IMR-90 (cell line): ENCODE measurements at regions not wholly inside any gene's neighbourhood (a gene's known extent, or its start where the extent isn't known, plus 50 kb on each side); places are given as distances from the start of the nearest gene placed in this dataset.

ENCODE experiments used
- ATAC-seq: fragments of 200-7000 bp; cut with Tn5 transposase; 2 replicates; pipeline ENCODE4 v1.9.1; 2020; ENCODE audit warnings: low read depth, mild to moderate bottlenecking, moderate library complexity
- BruUV-seq: library from RNA; stranded (reverse); fragments of 400-500 nt; replicated peaks from 2 replicates; lab custom pipeline; 2021; lab: Mats Ljungman, UMichigan
- CTCF ChIA-PET: fragments of 300-600 bp; formaldehyde crosslinking; extraction: SDS; loops from one replicate; lab custom pipeline; 2021; ENCODE audit warnings: antibody characterized with exemption; lab: Yijun Ruan, JAX
- POLR2A ChIA-PET: fragments of 300-600 bp; sonication (Branson Sonifier 250); formaldehyde crosslinking; loops from one replicate; lab custom pipeline; 2022; ENCODE audit warnings: antibody characterized with exemption; ENCODE audit not compliant: unreplicated experiment; lab: Charles Lee
- DNase-seq: peaks from one replicate; pipeline ENCODE4 v3.0.0; 2013
- H2AFZ ChIP-seq: replicated peaks from 2 replicates; pipeline ENCODE3; 2013; ENCODE audit warnings: low read length, mild to moderate bottlenecking; ENCODE audit not compliant: poor library complexity
- H2AK5ac ChIP-seq: 2 replicates; pipeline ENCODE4 v1.6.1; 2013; ENCODE audit warnings: low read depth, low read length, inconsistent platforms
- H2AK9ac ChIP-seq: replicated peaks from 2 replicates; pipeline ENCODE3; 2013; ENCODE audit warnings: mild to moderate bottlenecking, low read depth, low read length, moderate library complexity; ENCODE audit not compliant: poor library complexity
- H2BK120ac ChIP-seq: 2 replicates; pipeline ENCODE4 v1.6.1; 2013; ENCODE audit warnings: low read depth, low read length, inconsistent platforms
- H2BK15ac ChIP-seq: 3 replicates; pipeline ENCODE4 v1.6.1; 2013; ENCODE audit warnings: low read depth, low read length, inconsistent platforms
- H2BK20ac ChIP-seq: 2 replicates; pipeline ENCODE4 v1.6.1; 2013; ENCODE audit warnings: low read depth, mild to moderate bottlenecking, inconsistent platforms, low read length, moderate library complexity
- H2BK5ac ChIP-seq: 2 replicates; pipeline ENCODE4 v1.6.1; 2013; ENCODE audit warnings: mild to moderate bottlenecking, low read depth, low read length, inconsistent platforms; ENCODE audit not compliant: poor library complexity, severe bottlenecking
- H3K14ac ChIP-seq: replicated peaks from 2 replicates; pipeline ENCODE4 v1.6.1; 2013; ENCODE audit warnings: low read depth, low read length, inconsistent platforms
- H3K18ac ChIP-seq: 2 replicates; pipeline ENCODE4 v1.6.1; 2013; ENCODE audit warnings: low read depth, low read length, control low read depth
- H3K23ac ChIP-seq: 2 replicates; pipeline ENCODE4 v1.6.1; 2013; ENCODE audit warnings: low read depth, low read length, inconsistent platforms
- H3K27ac ChIP-seq: 2 replicates; pipeline ENCODE4 v1.5.1; 2013; ENCODE audit warnings: mild to moderate bottlenecking, control low read depth, low read length; ENCODE audit not compliant: insufficient read depth
- H3K27me3 ChIP-seq: 2 replicates; pipeline ENCODE4 v1.6.1; 2013; ENCODE audit warnings: low read length; ENCODE audit not compliant: control insufficient read depth, insufficient read depth
- H3K36me3 ChIP-seq: 2 replicates; pipeline ENCODE4 v1.6.1; 2013; ENCODE audit warnings: low read length, mixed read lengths; ENCODE audit not compliant: control insufficient read depth, insufficient read depth
- H3K4ac ChIP-seq: 2 replicates; pipeline ENCODE4 v1.6.1; 2013; ENCODE audit warnings: low read depth, low read length, inconsistent platforms
- H3K4me1 ChIP-seq: 2 replicates; pipeline ENCODE4 v1.6.1; 2013; ENCODE audit warnings: low read length, mixed read lengths; ENCODE audit not compliant: control insufficient read depth, insufficient read depth
- H3K4me2 ChIP-seq: 2 replicates; pipeline ENCODE4 v1.6.1; 2013; ENCODE audit warnings: low read depth, mild to moderate bottlenecking, control low read depth, low read length, moderate library complexity
- H3K4me3 ChIP-seq: 2 replicates; pipeline ENCODE4 v1.5.1; 2013; ENCODE audit warnings: low read depth, mild to moderate bottlenecking, control low read depth, low read length, moderate library complexity; ENCODE audit not compliant: insufficient read depth
- H3K56ac ChIP-seq: 2 replicates; pipeline ENCODE4 v1.6.1; 2013; ENCODE audit warnings: low read length, inconsistent platforms; ENCODE audit not compliant: insufficient read depth; ENCODE audit errors: extremely low read depth
- H3K79me1 ChIP-seq, 2 experiments: 2 replicates each; pipeline ENCODE4 v1.6.1; 2013; ENCODE audit warnings: low read length in 2 of 2, inconsistent platforms in 1 of 2, low read depth in 1 of 2
- H3K9ac ChIP-seq: 2 replicates; pipeline ENCODE4 v1.6.1; 2013; ENCODE audit warnings: low read depth, low read length, control low read depth
- H3K9me1 ChIP-seq: 2 replicates; pipeline ENCODE4 v1.6.1; 2013; ENCODE audit warnings: low read length, inconsistent platforms; ENCODE audit not compliant: insufficient read depth
- H3K9me3 ChIP-seq: 2 replicates; pipeline ENCODE4 v1.6.1; 2013; ENCODE audit warnings: low read length; ENCODE audit not compliant: control insufficient read depth, insufficient read depth
- H4K20me1 ChIP-seq: 2 replicates; pipeline ENCODE4 v1.6.1; 2013; ENCODE audit warnings: low read length, inconsistent platforms; ENCODE audit not compliant: insufficient read depth
- H4K5ac ChIP-seq: 2 replicates; pipeline ENCODE4 v1.6.1; 2013; ENCODE audit warnings: mild to moderate bottlenecking, low read depth, low read length, control low read depth
- H4K8ac ChIP-seq, 2 experiments: 2 replicates each; pipeline ENCODE4 v1.6.1; 2013; ENCODE audit warnings: low read depth in 2 of 2, low read length in 2 of 2, control low read depth in 1 of 2, inconsistent platforms in 1 of 2
- H4K91ac ChIP-seq: 2 replicates; pipeline ENCODE4 v1.6.1; 2013; ENCODE audit warnings: low read depth, low read length, inconsistent platforms; ENCODE audit not compliant: insufficient read depth
- CTCF ChIP-seq: conservative IDR thresholded peaks from 2 replicates; pipeline ENCODE4 v1.5.1; 2012; ENCODE audit warnings: mild to moderate bottlenecking, low read depth, low read length, improper control_type of control experiment
- ELK1 ChIP-seq: fragments of 150-350 bp; IDR thresholded peaks from 2 replicates; pipeline ENCODE4 v1.6.1; 2016; ENCODE audit warnings: low read depth, mild to moderate bottlenecking, low read length, moderate library complexity, borderline replicate concordance
- MAFK ChIP-seq: IDR thresholded peaks from 2 replicates; pipeline ENCODE4 v1.6.1; 2012; ENCODE audit warnings: low read depth, low read length, improper control_type of control experiment
- NFE2L2 ChIP-seq: fragments of 150-350 bp; IDR thresholded peaks from 2 replicates; pipeline ENCODE4 v1.6.1; 2016; ENCODE audit warnings: low read depth, mild to moderate bottlenecking, low read length
- POLR2A ChIP-seq: IDR thresholded peaks from 2 replicates; pipeline ENCODE4 v1.6.1; 2012; ENCODE audit warnings: mild to moderate bottlenecking, low read depth, low read length
- RAD21 ChIP-seq: IDR thresholded peaks from 2 replicates; pipeline ENCODE4 v1.6.1; 2012; ENCODE audit warnings: low read length, improper control_type of control experiment
- RCOR1 ChIP-seq: IDR thresholded peaks from 2 replicates; pipeline ENCODE4 v1.6.1; 2012; ENCODE audit warnings: mild to moderate bottlenecking, low read length, improper control_type of control experiment; ENCODE audit not compliant: insufficient replicate concordance
- SMC3 ChIP-seq: fragments of 150-350 bp; IDR thresholded peaks from 2 replicates; pipeline ENCODE4 v1.6.1; 2016; ENCODE audit warnings: low read depth, mild to moderate bottlenecking, antibody characterized with exemption, low read length, moderate library complexity
- WGBS, 2 experiments: methylation state at CpG; one replicate each; pipeline versions ENCODE4 v1.1.5 to v1.1.7; 2013; ENCODE audit warnings: missing lambda C conversion rate in 2 of 2; ENCODE audit not compliant: insufficient read length in 1 of 2; ENCODE audit errors: extremely low coverage in 2 of 2; 5-methylcytosine and 5-hydroxymethylcytosine counted together
- dilution Hi-C: fragments of 300-500 bp; cut with HindIII; formaldehyde crosslinking; loops from one replicate; pipeline ENCODE4 v1.14.3; 2018; ENCODE audit warnings: low sequenced_read_pairs; ENCODE audit not compliant: unreplicated experiment
- in situ Hi-C: fragments of 300-500 bp; cut with MboI; formaldehyde crosslinking; loops from 3 replicates; pipeline ENCODE4 v1.14.3; 2019; ENCODE audit warnings: low sequenced_read_pairs, inconsistent platforms, mixed read lengths
- intact Hi-C: fragments of 100-400 bp; cut with micrococcal nuclease; formaldehyde crosslinking; loops from 2 replicates; pipeline ENCODE4 v1.10.0; 2022

- no peak overlapping the region for H3K27ac ChIP-seq
- H3K79me1 ChIP-seq = no peaks in the 10 kb centered on the region
- no peaks in the 10 kb centered on the region for H4K20me1 ChIP-seq
- no peak for DNase-seq
- H3K9me1 ChIP-seq = no peaks in the 10 kb centered on the region
- H2BK20ac ChIP-seq = no peak overlapping the region
- H3K4me3 ChIP-seq = no peak overlapping the region
- intact Hi-C loops = no loop called here
- H2BK15ac ChIP-seq = no peak overlapping the region
- H2AFZ ChIP-seq = no peak overlapping the region
- no peak overlapping the region for H2BK120ac ChIP-seq
- no peak overlapping the region for H3K4ac ChIP-seq
- H3K27me3 ChIP-seq = no peaks in the 10 kb centered on the region
- no peak overlapping the region for H3K4me2 ChIP-seq
- no peaks in the 10 kb centered on the region for H3K9me3 ChIP-seq
- ChIA-PET POLR2A (no interaction called here), CTCF (no interaction called here)
- no peak overlapping the region for H2AK5ac ChIP-seq
- dilution Hi-C loops = no loop called here
- H3K4me1 ChIP-seq = peaks cover 6% of the 10 kb centered on the region; the same call in 1 of the 2 replicates
- H3K9ac ChIP-seq = no peak overlapping the region
- no peak overlapping the region for H4K8ac ChIP-seq
- no peak overlapping the region for H4K5ac ChIP-seq
- H3K36me3 ChIP-seq = no peaks in the 10 kb centered on the region
- no peak overlapping the region for H3K56ac ChIP-seq
- no peak overlapping the region for H4K91ac ChIP-seq
- no peak for TF ChIP-seq NFE2L2
- no peak for TF ChIP-seq SMC3
- no peak for TF ChIP-seq CTCF
- no peak for TF ChIP-seq POLR2A
- TF ChIP-seq ELK1 = no peak
- no peak for TF ChIP-seq RAD21
- no peak for TF ChIP-seq MAFK
- no peak for TF ChIP-seq RCOR1
- no peak for ATAC-seq
- no peak overlapping the region for H3K23ac ChIP-seq
- H3K18ac ChIP-seq = no peak overlapping the region
- WGBS, 2 experiments = no CpG with 5 or more reads among the region's 2 CpGs
- H2BK5ac ChIP-seq = no peak overlapping the region
- no peak overlapping the region for H2AK9ac ChIP-seq
- in situ Hi-C loops = no loop called here
- no TSS peak for BruUV-seq
- no peak overlapping the region for H3K14ac ChIP-seq
Measured at GRCh38 chr4:143280861-143281260, 55.8 kb upstream of the GAB1 start.
